ENCODE measurements at regions not wholly inside any gene's neighbourhood (a gene's known extent, or its start where the extent isn't known, plus 50 kb on each side); places are given as distances from the start of the nearest gene placed in this dataset.

GRCh38 chr3:144052275-144052674 is 80.7 kb downstream of the DIPK2A start:
- TF ChIP-seq SUZ12 (IDR thresholded peaks at IDR 0.05; ENCODE audit: extremely low read depth, insufficient read depth, insufficient read length), result no peak
- TF ChIP-seq YY1 (IDR thresholded peaks at IDR 0.05; ENCODE audit: insufficient read depth, insufficient read length), result no peak
- TF ChIP-seq ZNF274 (IDR thresholded peaks at IDR 0.05; ENCODE audit: low read depth, low read length), result no peak
- H3K27me3 ChIP-seq (ENCODE audit: insufficient read depth, insufficient read length), result no peaks in the 10 kb centered on the region
- H3K9me3 ChIP-seq (ENCODE audit: insufficient read depth, low read length), result no peaks in the 10 kb centered on the region
- DNase-seq (ENCODE audit: low read depth, low spot score), result no peak
- H3K4me3 ChIP-seq (ENCODE audit: insufficient read length, low read depth), result no peak overlapping the region
- no peaks in the 10 kb centered on the region for H3K36me3 ChIP-seq (ENCODE audit: insufficient read depth, insufficient read length, low read length)
- no peaks in the 10 kb centered on the region for H3K4me1 ChIP-seq (ENCODE audit: insufficient read depth, insufficient read length)
- H3K9ac ChIP-seq (ENCODE audit: insufficient read length, low read depth), result no peak overlapping the region

- no peak for TF ChIP-seq YY1 (IDR thresholded peaks at IDR 0.05; ENCODE audit: insufficient read depth, insufficient read length)
- TF ChIP-seq ZNF274 (IDR thresholded peaks at IDR 0.05; ENCODE audit: low read depth, low read length), result no peak
- no peak for TF ChIP-seq SUZ12 (IDR thresholded peaks at IDR 0.05; ENCODE audit: extremely low read depth, insufficient read depth, insufficient read length)
- H3K27me3 ChIP-seq (ENCODE audit: insufficient read depth, insufficient read length), result no peaks in the 10 kb centered on the region
- no peaks in the 10 kb centered on the region for H3K4me1 ChIP-seq (ENCODE audit: insufficient read depth, insufficient read length)
- no peak overlapping the region for H3K4me3 ChIP-seq (ENCODE audit: insufficient read length, low read depth)
- no peaks in the 10 kb centered on the region for H3K9me3 ChIP-seq (ENCODE audit: insufficient read depth, low read length)
- H3K9ac ChIP-seq (ENCODE audit: insufficient read length, low read depth), result no peak overlapping the region
- no peaks in the 10 kb centered on the region for H3K36me3 ChIP-seq (ENCODE audit: insufficient read depth, insufficient read length, low read length)
- DNase-seq (ENCODE audit: low read depth, low spot score), result no peak
Measured at GRCh38 chr3:144053121-144053520, 81.5 kb downstream of the DIPK2A start.

GRCh38 chr3:144054766-144055165 is 83.1 kb downstream of the DIPK2A start:
- Histone ChIP-seq H3K27me3 (ENCODE audit: insufficient read depth, insufficient read length) (no peaks in the 10 kb centered on the region), H3K4me1 (ENCODE audit: insufficient read depth, insufficient read length) (no peaks in the 10 kb centered on the region), H3K4me3 (ENCODE audit: insufficient read length, low read depth) (no peak overlapping the region), H3K36me3 (ENCODE audit: insufficient read depth, insufficient read length, low read length) (no peaks in the 10 kb centered on the region), H3K9me3 (ENCODE audit: insufficient read depth, low read length) (no peaks in the 10 kb centered on the region), H3K9ac (ENCODE audit: insufficient read length, low read depth) (no peak overlapping the region)
- TF ChIP-seq ZNF274 (IDR thresholded peaks at IDR 0.05; ENCODE audit: low read depth, low read length) (no peak), YY1 (IDR thresholded peaks at IDR 0.05; ENCODE audit: insufficient read depth, insufficient read length) (no peak), SUZ12 (IDR thresholded peaks at IDR 0.05; ENCODE audit: extremely low read depth, insufficient read depth, insufficient read length) (no peak)
- DNase-seq (ENCODE audit: low read depth, low spot score), result no peak

- Histone ChIP-seq H3K27me3 (ENCODE audit: insufficient read depth, insufficient read length) (no peaks in the 10 kb centered on the region), H3K4me3 (ENCODE audit: insufficient read length, low read depth) (no peak overlapping the region), H3K4me1 (ENCODE audit: insufficient read depth, insufficient read length) (no peaks in the 10 kb centered on the region), H3K9ac (ENCODE audit: insufficient read length, low read depth) (no peak overlapping the region), H3K36me3 (ENCODE audit: insufficient read depth, insufficient read length, low read length) (no peaks in the 10 kb centered on the region), H3K9me3 (ENCODE audit: insufficient read depth, low read length) (no peaks in the 10 kb centered on the region)
- DNase-seq (ENCODE audit: low read depth, low spot score), result no peak
- no peak for TF ChIP-seq YY1 (IDR thresholded peaks at IDR 0.05; ENCODE audit: insufficient read depth, insufficient read length)
- no peak for TF ChIP-seq ZNF274 (IDR thresholded peaks at IDR 0.05; ENCODE audit: low read depth, low read length)
- TF ChIP-seq SUZ12 (IDR thresholded peaks at IDR 0.05; ENCODE audit: extremely low read depth, insufficient read depth, insufficient read length), result no peak
Measured at GRCh38 chr3:144055604-144056003, 84.0 kb downstream of the DIPK2A start.

GRCh38 chr3:144058713-144059112 is 87.1 kb downstream of the DIPK2A start:
- TF ChIP-seq SUZ12 (IDR thresholded peaks at IDR 0.05; ENCODE audit: extremely low read depth, insufficient read depth, insufficient read length) (no peak), ZNF274 (IDR thresholded peaks at IDR 0.05; ENCODE audit: low read depth, low read length) (no peak), YY1 (IDR thresholded peaks at IDR 0.05; ENCODE audit: insufficient read depth, insufficient read length) (no peak)
- Histone ChIP-seq H3K9ac (ENCODE audit: insufficient read length, low read depth) (no peak overlapping the region), H3K9me3 (ENCODE audit: insufficient read depth, low read length) (no peaks in the 10 kb centered on the region), H3K4me3 (ENCODE audit: insufficient read length, low read depth) (no peak overlapping the region), H3K36me3 (ENCODE audit: insufficient read depth, insufficient read length, low read length) (no peaks in the 10 kb centered on the region), H3K27me3 (ENCODE audit: insufficient read depth, insufficient read length) (no peaks in the 10 kb centered on the region), H3K4me1 (ENCODE audit: insufficient read depth, insufficient read length) (no peaks in the 10 kb centered on the region)
- no peak for DNase-seq (ENCODE audit: low read depth, low spot score)

- no peaks in the 10 kb centered on the region for H3K4me1 ChIP-seq (ENCODE audit: insufficient read depth, insufficient read length)
- no peak overlapping the region for H3K4me3 ChIP-seq (ENCODE audit: insufficient read length, low read depth)
- no peak overlapping the region for H3K9ac ChIP-seq (ENCODE audit: insufficient read length, low read depth)
- no peaks in the 10 kb centered on the region for H3K9me3 ChIP-seq (ENCODE audit: insufficient read depth, low read length)
- H3K36me3 ChIP-seq (ENCODE audit: insufficient read depth, insufficient read length, low read length), result no peaks in the 10 kb centered on the region
- H3K27me3 ChIP-seq (ENCODE audit: insufficient read depth, insufficient read length), result no peaks in the 10 kb centered on the region
- TF ChIP-seq YY1 (IDR thresholded peaks at IDR 0.05; ENCODE audit: insufficient read depth, insufficient read length) (no peak), SUZ12 (IDR thresholded peaks at IDR 0.05; ENCODE audit: extremely low read depth, insufficient read depth, insufficient read length) (no peak), ZNF274 (IDR thresholded peaks at IDR 0.05; ENCODE audit: low read depth, low read length) (no peak)
- DNase-seq (ENCODE audit: low read depth, low spot score), result no peak
Measured at GRCh38 chr3:144059481-144059880, 87.9 kb downstream of the DIPK2A start.

- Histone ChIP-seq H3K4me1 (ENCODE audit: insufficient read depth, insufficient read length) (no peaks in the 10 kb centered on the region), H3K9ac (ENCODE audit: insufficient read length, low read depth) (no peak overlapping the region), H3K9me3 (ENCODE audit: insufficient read depth, low read length) (no peaks in the 10 kb centered on the region), H3K27me3 (ENCODE audit: insufficient read depth, insufficient read length) (no peaks in the 10 kb centered on the region), H3K4me3 (ENCODE audit: insufficient read length, low read depth) (no peak overlapping the region), H3K36me3 (ENCODE audit: insufficient read depth, insufficient read length, low read length) (no peaks in the 10 kb centered on the region)
- DNase-seq (ENCODE audit: low read depth, low spot score), result no peak
- TF ChIP-seq SUZ12 (IDR thresholded peaks at IDR 0.05; ENCODE audit: extremely low read depth, insufficient read depth, insufficient read length) (no peak), YY1 (IDR thresholded peaks at IDR 0.05; ENCODE audit: insufficient read depth, insufficient read length) (no peak), ZNF274 (IDR thresholded peaks at IDR 0.05; ENCODE audit: low read depth, low read length) (no peak)
Measured at GRCh38 chr3:144060881-144061280, 89.3 kb downstream of the DIPK2A start.

All from NT2/D1 (cell line).